ENCODE measurements at regions not wholly inside any gene's neighbourhood (a gene's known extent, or its start where the extent isn't known, plus 50 kb on each side); places are given as distances from the start of the nearest gene placed in this dataset.

GRCh38 chr14:40099316-40099715, 667.1 kb upstream of the FBXO33 start:
- Mint-ChIP-seq H3K27me3 (ENCODE audit: low read depth in 3 of 3) (peaks cover 0 to 2% (median 0%) of the 10 kb centered on the region in 3 donors), H3K4me1 (no peaks in the 10 kb centered on the region), H3K4me3 (no peak overlapping the region), H3K27ac (peak overlapping the region in 1 of 7 donors; percentile 10), H3K36me3 (no peaks in the 10 kb centered on the region), H3K9me3 (peaks cover 2 to 12% (median 3%) of the 10 kb centered on the region in 7 donors)
- Histone ChIP-seq H3K4me1 (ENCODE audit: control insufficient read depth in 1 of 2, insufficient read depth in 2 of 2, low read length in 2 of 2) (no peaks in the 10 kb centered on the region), H3K79me2 (ENCODE audit: insufficient read depth, low read length) (no peaks in the 10 kb centered on the region), H4K20me1 (ENCODE audit: insufficient read depth, low read length) (no peaks in the 10 kb centered on the region), H3K27me3 (ENCODE audit: control insufficient read depth in 2 of 2, insufficient read depth in 2 of 2, low read length in 2 of 2) (no peaks in the 10 kb centered on the region), H3K4me2 (replicated peaks; ENCODE audit: extremely low read depth, low read length, poor library complexity, severe bottlenecking) (no peak overlapping the region), H3K9ac (ENCODE audit: insufficient read depth, low read length, poor library complexity, severe bottlenecking) (no peak overlapping the region), H2AFZ (ENCODE audit: insufficient read depth, low read depth, low read length, poor library complexity, severe bottlenecking) (no peak overlapping the region), H3K4me3 (replicated peaks in 1 of 3; ENCODE audit: low read depth in 2 of 3, low read length in 3 of 3) (no peak overlapping the region), H3K9me3 (replicated peaks in 1 of 2; ENCODE audit: control insufficient read depth in 1 of 2, insufficient read depth in 1 of 2, low read length in 2 of 2) (peaks cover 8 to 11% of the 10 kb centered on the region in 2 donors), H3K36me3 (replicated peaks in 1 of 2; ENCODE audit: control insufficient read depth in 1 of 2, insufficient read depth in 2 of 2, low read length in 2 of 2) (no peaks in the 10 kb centered on the region), H3K27ac (ENCODE audit: low read depth in 1 of 2, low read length in 2 of 2) (no peak overlapping the region)
- WGBS (ENCODE audit: insufficient coverage) = 69% methylated on average over 2 of the region's 2 CpGs
- no peak for TF ChIP-seq CTCF (IDR thresholded peaks at IDR 0.05)
- DNase-seq = no peak
- intact Hi-C loops (cut with micrococcal nuclease) = no loop called here

DNA sequence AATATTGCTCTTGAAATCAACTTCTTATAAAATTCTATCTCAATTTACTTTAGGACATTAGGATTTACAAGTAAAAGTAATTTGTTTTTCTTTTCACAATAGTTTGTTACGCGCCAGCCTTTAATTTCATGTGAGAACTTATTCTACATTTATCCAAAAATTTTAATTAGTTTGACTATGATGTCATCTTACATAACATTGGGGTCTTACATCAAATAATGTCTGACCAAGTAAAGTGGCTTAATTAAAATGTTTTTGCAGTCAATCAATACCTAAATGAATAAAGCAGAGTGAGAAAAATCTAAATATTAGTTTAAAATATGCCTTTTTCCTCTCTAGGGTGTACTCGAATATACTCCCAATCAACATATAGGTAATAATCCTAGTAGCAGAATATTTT, 666.2 kb upstream of the FBXO33 start:
- H3K36me3 Mint-ChIP-seq = no peaks in the 10 kb centered on the region
- H3K4me1 Mint-ChIP-seq = no peaks in the 10 kb centered on the region
- H3K4me3 Mint-ChIP-seq = no peak overlapping the region
- Histone ChIP-seq H3K9ac (ENCODE audit: insufficient read depth, low read length, poor library complexity, severe bottlenecking) (no peak overlapping the region), H3K9me3 (replicated peaks in 1 of 2; ENCODE audit: control insufficient read depth in 1 of 2, insufficient read depth in 1 of 2, low read length in 2 of 2) (peaks cover 8 to 11% of the 10 kb centered on the region in 2 donors), H4K20me1 (ENCODE audit: insufficient read depth, low read length) (no peaks in the 10 kb centered on the region), H3K4me3 (replicated peaks in 1 of 3; ENCODE audit: low read depth in 2 of 3, low read length in 3 of 3) (no peak overlapping the region), H3K79me2 (ENCODE audit: insufficient read depth, low read length) (no peaks in the 10 kb centered on the region), H3K27ac (ENCODE audit: low read depth in 1 of 2, low read length in 2 of 2) (no peak overlapping the region), H3K4me2 (replicated peaks; ENCODE audit: extremely low read depth, low read length, poor library complexity, severe bottlenecking) (no peak overlapping the region), H3K27me3 (ENCODE audit: control insufficient read depth in 2 of 2, insufficient read depth in 2 of 2, low read length in 2 of 2) (no peaks in the 10 kb centered on the region), H2AFZ (ENCODE audit: insufficient read depth, low read depth, low read length, poor library complexity, severe bottlenecking) (no peak overlapping the region), H3K4me1 (ENCODE audit: control insufficient read depth in 1 of 2, insufficient read depth in 2 of 2, low read length in 2 of 2) (no peaks in the 10 kb centered on the region), H3K36me3 (replicated peaks in 1 of 2; ENCODE audit: control insufficient read depth in 1 of 2, insufficient read depth in 2 of 2, low read length in 2 of 2) (no peaks in the 10 kb centered on the region)
- no peak for DNase-seq
- H3K9me3 Mint-ChIP-seq = peaks cover 0 to 10% (median 2%) of the 10 kb centered on the region in 7 donors
- no CpG with 5 or more reads among the region's 3 CpGs for WGBS (ENCODE audit: insufficient coverage)
- intact Hi-C loops (cut with micrococcal nuclease) = no loop called here
- no peak for TF ChIP-seq CTCF (IDR thresholded peaks at IDR 0.05)
- H3K27me3 Mint-ChIP-seq (ENCODE audit: low read depth in 3 of 3) = peaks cover 0 to 2% (median 0%) of the 10 kb centered on the region in 3 donors
- no peak overlapping the region for H3K27ac Mint-ChIP-seq
